Stomach (tissue), 4 donors: ENCODE measurements at regions not wholly inside any gene's neighbourhood (a gene's known extent, or its start where the extent isn't known, plus 50 kb on each side); places are given as distances from the start of the nearest gene placed in this dataset.

Experiments
- EP300 ChIP-seq: sonication (generic); formaldehyde crosslinking; IDR thresholded peaks from one replicate; pipeline ENCODE4 v1.6.1; 2017; ENCODE audit warnings: antibody characterized with exemption
- POLR2A ChIP-seq, 4 donors: fragments of 450-650 bp; IDR thresholded peaks; one replicate each; pipeline ENCODE4 v1.6.1; 2016; ENCODE audit warnings: antibody characterized with exemption in 4 of 4, control low read depth in 2 of 4, mild to moderate bottlenecking in 1 of 4, moderate library complexity in 1 of 4
- TF ChIP-seq, protein P1 (sequence below), 7 experiments: fragments of 450-650 bp in 4 of 7; fragments of 200-600 bp in 3 of 7; sonication (generic) in 3 of 7; IDR thresholded peaks; one replicate each; pipeline ENCODE4 v1.5.1; 2016 to 2019; ENCODE audit warnings: antibody characterized with exemption in 7 of 7, control low read depth in 2 of 7, mild to moderate bottlenecking in 1 of 7

GRCh38 chr17:14552306-14552705 lies 251.4 kb downstream of the HS3ST3B1 start:
- TF ChIP-seq, protein P1, sequence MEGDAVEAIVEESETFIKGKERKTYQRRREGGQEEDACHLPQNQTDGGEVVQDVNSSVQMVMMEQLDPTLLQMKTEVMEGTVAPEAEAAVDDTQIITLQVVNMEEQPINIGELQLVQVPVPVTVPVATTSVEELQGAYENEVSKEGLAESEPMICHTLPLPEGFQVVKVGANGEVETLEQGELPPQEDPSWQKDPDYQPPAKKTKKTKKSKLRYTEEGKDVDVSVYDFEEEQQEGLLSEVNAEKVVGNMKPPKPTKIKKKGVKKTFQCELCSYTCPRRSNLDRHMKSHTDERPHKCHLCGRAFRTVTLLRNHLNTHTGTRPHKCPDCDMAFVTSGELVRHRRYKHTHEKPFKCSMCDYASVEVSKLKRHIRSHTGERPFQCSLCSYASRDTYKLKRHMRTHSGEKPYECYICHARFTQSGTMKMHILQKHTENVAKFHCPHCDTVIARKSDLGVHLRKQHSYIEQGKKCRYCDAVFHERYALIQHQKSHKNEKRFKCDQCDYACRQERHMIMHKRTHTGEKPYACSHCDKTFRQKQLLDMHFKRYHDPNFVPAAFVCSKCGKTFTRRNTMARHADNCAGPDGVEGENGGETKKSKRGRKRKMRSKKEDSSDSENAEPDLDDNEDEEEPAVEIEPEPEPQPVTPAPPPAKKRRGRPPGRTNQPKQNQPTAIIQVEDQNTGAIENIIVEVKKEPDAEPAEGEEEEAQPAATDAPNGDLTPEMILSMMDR (IDR thresholded peaks at IDR 0.05) = no peak
- TF ChIP-seq POLR2A (IDR thresholded peaks at IDR 0.05) (no peak), EP300 (no peak)
